Fibroblast of lung (primary cell): ENCODE measurements at regions not wholly inside any gene's neighbourhood (a gene's known extent, or its start where the extent isn't known, plus 50 kb on each side); places are given as distances from the start of the nearest gene placed in this dataset.

ENCODE experiments used
- DNase-seq, 2 donors: peaks; one replicate each; pipeline versions ENCODE4 v3.0.0 to v3.0.0-alpha.2; 2010; ENCODE audit warnings: low read depth in 2 of 2
- H2AFZ ChIP-seq: 2 replicates; pipeline ENCODE4 v1.5.1; 2012; ENCODE audit warnings: low read length, control low read depth, inconsistent platforms
- H3K27ac ChIP-seq: 2 replicates; pipeline ENCODE4 v1.5.1; 2011; ENCODE audit warnings: low read length, control low read depth; ENCODE audit not compliant: insufficient read depth
- H3K27me3 ChIP-seq: 2 replicates; pipeline ENCODE4 v1.5.1; 2011; ENCODE audit warnings: mild to moderate bottlenecking, low read length; ENCODE audit not compliant: control insufficient read depth, insufficient read depth
- H3K36me3 ChIP-seq: 2 replicates; pipeline ENCODE4 v1.5.1; 2011; ENCODE audit warnings: low read length; ENCODE audit not compliant: control insufficient read depth, insufficient read depth
- H3K4me1 ChIP-seq: 2 replicates; pipeline ENCODE4 v1.5.1; 2011; ENCODE audit warnings: low read length; ENCODE audit not compliant: control insufficient read depth, insufficient read depth; ENCODE audit errors: extremely low read depth
- H3K4me2 ChIP-seq: 2 replicates; pipeline ENCODE4 v1.5.1; 2011; ENCODE audit warnings: low read length, control low read depth; ENCODE audit not compliant: insufficient read depth; ENCODE audit errors: extremely low read depth
- H3K4me3 ChIP-seq, 4 experiments: fragments of 200-600 bp in 1 of 4; sonication (generic) in 1 of 4; replicated peaks in 1 of 4; 2 replicates each; pipeline ENCODE4 v1.5.1; 2011 to 2016; ENCODE audit warnings: low read length in 4 of 4, low read depth in 3 of 4, mild to moderate bottlenecking in 3 of 4, control low read depth in 2 of 4, inconsistent platforms in 1 of 4, mixed read lengths in 1 of 4; ENCODE audit not compliant: insufficient read depth in 1 of 4; ENCODE audit errors: control extremely low read depth in 1 of 4
- H3K79me2 ChIP-seq: 2 replicates; pipeline ENCODE4 v1.5.1; 2012; ENCODE audit warnings: mild to moderate bottlenecking, low read length, inconsistent platforms; ENCODE audit not compliant: control insufficient read depth, insufficient read depth
- H3K9ac ChIP-seq: 2 replicates; pipeline ENCODE4 v1.5.1; 2011; ENCODE audit warnings: mild to moderate bottlenecking, low read length, control low read depth; ENCODE audit not compliant: insufficient read depth
- H3K9me3 ChIP-seq: 2 replicates; pipeline ENCODE4 v1.5.1; 2012; ENCODE audit warnings: low read depth, low read length; ENCODE audit not compliant: control insufficient read depth, insufficient read depth
- H4K20me1 ChIP-seq: 2 replicates; pipeline ENCODE4 v1.5.1; 2011; ENCODE audit warnings: low read length; ENCODE audit not compliant: control insufficient read depth, insufficient read depth; ENCODE audit errors: extremely low read depth
- CTCF ChIP-seq, 2 donors: IDR thresholded peaks in 1 of 2; conservative IDR thresholded peaks in 1 of 2; 1 replicate in 1 of 2; 2 replicates in 1 of 2; pipeline ENCODE4 v1.5.1; 2011 to 2012; ENCODE audit warnings: low read length in 2 of 2, control low read depth in 1 of 2, inconsistent platforms in 1 of 2, low read depth in 1 of 2, mild to moderate bottlenecking in 1 of 2
- EZH2 ChIP-seq: IDR thresholded peaks from 2 replicates; pipeline ENCODE4 v1.5.1; 2012; ENCODE audit warnings: low read length, control low read depth, mild to moderate bottlenecking; ENCODE audit errors: missing control alignments

- Histone ChIP-seq H3K4me2 (no peak overlapping the region), H2AFZ (no peak overlapping the region), H3K79me2 (no peaks in the 10 kb centered on the region), H3K9me3 (no peaks in the 10 kb centered on the region), H4K20me1 (no peaks in the 10 kb centered on the region), H3K27ac (no peak overlapping the region), H3K4me1 (no peaks in the 10 kb centered on the region), H3K27me3 (no peaks in the 10 kb centered on the region), H3K9ac (no peak overlapping the region), H3K4me3 (no peak overlapping the region), H3K36me3 (no peaks in the 10 kb centered on the region)
- DNase-seq, result no peak
- TF ChIP-seq CTCF (conservative IDR thresholded peaks at IDR 0.05 in 1 of 2, IDR thresholded peaks at IDR 0.05 in 1 of 2; ENCODE audit: low read depth in 1 of 2, low read length in 2 of 2) (no peak), EZH2 (no peak)
These were observed 477.1 kb upstream of the TSHZ3 start for GRCh38 chr19:31826325-31826724.

GRCh38 chr19:31831421-31832175, 482.4 kb upstream of the TSHZ3 start:
- Histone ChIP-seq H3K4me3 (no peak overlapping the region), H3K36me3 (no peaks in the 10 kb centered on the region), H3K9me3 (no peaks in the 10 kb centered on the region), H3K27ac (no peak overlapping the region), H3K4me1 (no peaks in the 10 kb centered on the region), H3K79me2 (no peaks in the 10 kb centered on the region), H2AFZ (no peak overlapping the region), H3K9ac (no peak overlapping the region), H3K4me2 (no peak overlapping the region), H4K20me1 (no peaks in the 10 kb centered on the region), H3K27me3 (no peaks in the 10 kb centered on the region)
- DNase-seq, result no peak
- no peak for TF ChIP-seq CTCF (conservative IDR thresholded peaks at IDR 0.05 in 1 of 2, IDR thresholded peaks at IDR 0.05 in 1 of 2; ENCODE audit: low read depth in 1 of 2, low read length in 2 of 2)
- no peak for TF ChIP-seq EZH2

GRCh38 chr19:31832176-31832548, 482.9 kb upstream of the TSHZ3 start:
- Histone ChIP-seq H3K4me1 (no peaks in the 10 kb centered on the region), H3K27me3 (no peaks in the 10 kb centered on the region), H3K9ac (no peak overlapping the region), H2AFZ (no peak overlapping the region), H3K4me2 (no peak overlapping the region), H3K4me3 (no peak overlapping the region), H3K9me3 (no peaks in the 10 kb centered on the region), H4K20me1 (no peaks in the 10 kb centered on the region), H3K36me3 (no peaks in the 10 kb centered on the region), H3K79me2 (no peaks in the 10 kb centered on the region), H3K27ac (no peak overlapping the region)
- TF ChIP-seq CTCF (conservative IDR thresholded peaks at IDR 0.05 in 1 of 2, IDR thresholded peaks at IDR 0.05 in 1 of 2; ENCODE audit: low read depth in 1 of 2, low read length in 2 of 2) (no peak), EZH2 (no peak)
- DNase-seq, result no peak
